GM18519 (cell line): ENCODE measurements at regions not wholly inside any gene's neighbourhood (a gene's known extent, or its start where the extent isn't known, plus 50 kb on each side); places are given as distances from the start of the nearest gene placed in this dataset.

Experiments used
- ATAC-seq: cut with Tn5 transposase; IDR thresholded peaks from one replicate; pipeline ENCODE4 v1.9.1; 2021; ENCODE audit warnings: mild to moderate bottlenecking, moderate library complexity; ENCODE audit not compliant: unreplicated experiment, low FRiP score

DNA sequence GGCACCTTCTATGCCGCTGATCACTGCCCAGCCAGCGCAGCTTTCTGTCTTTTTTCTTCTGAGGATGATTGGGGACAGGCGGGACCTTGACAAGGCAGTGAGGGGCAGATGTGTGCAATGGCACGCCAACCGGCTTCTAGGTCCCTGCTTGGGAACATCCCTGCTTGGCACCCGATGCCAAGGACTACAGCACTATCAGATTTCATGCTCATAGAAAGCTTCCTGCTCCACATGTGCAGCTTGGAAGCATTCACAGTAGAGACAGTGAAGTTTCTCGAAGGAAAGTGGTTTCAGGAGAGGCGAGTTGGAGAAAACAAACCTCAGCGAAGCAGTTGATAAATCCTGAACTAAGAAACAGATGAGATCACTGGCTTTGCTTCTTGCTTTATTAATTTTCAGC, 267.5 kb upstream of the HABP2 start:
- no peak for ATAC-seq

DNA sequence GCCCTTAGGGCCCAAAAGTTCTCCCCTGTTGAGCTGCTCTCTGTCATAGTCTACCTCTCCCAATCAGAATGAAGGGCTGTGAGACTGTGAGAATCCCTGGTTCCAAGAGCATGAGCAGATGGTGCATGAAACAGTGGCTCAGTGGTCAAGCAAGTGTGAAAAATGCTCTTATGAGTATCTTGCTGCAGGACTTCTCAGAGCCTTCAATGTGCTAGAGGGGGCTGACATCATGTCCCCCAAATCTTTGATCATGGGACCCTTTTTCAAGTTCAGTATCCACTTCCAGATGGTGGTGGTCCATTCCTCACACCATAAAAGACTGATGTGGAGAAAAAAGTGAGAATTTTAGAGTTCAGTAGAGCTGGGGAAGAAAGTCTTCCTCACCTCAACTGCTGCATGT, 265.3 kb upstream of the HABP2 start:
- ATAC-seq: no peak

DNA sequence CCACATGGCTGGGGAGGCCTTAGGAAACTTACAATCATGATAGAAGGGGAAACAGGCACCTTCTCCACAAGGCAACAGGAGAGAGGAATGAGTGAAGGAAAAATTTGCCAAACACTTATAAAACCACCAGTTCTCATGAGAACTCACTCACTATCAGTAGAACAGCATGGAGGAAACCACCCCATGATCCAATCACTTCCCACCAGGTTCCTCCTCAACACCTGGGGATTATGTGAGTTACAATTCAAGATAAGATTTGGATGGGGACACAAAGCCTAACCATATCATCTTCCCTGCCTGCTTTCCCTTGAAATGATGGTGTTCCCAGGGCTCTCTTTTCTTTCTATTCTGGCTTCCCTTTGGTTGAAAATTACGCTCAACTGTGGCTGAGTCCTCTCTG, 262.7 kb upstream of the HABP2 start:
- no peak for ATAC-seq

GRCh38 chr10:113291413-113291812, 261.4 kb upstream of the HABP2 start:
- ATAC-seq: no peak

DNA sequence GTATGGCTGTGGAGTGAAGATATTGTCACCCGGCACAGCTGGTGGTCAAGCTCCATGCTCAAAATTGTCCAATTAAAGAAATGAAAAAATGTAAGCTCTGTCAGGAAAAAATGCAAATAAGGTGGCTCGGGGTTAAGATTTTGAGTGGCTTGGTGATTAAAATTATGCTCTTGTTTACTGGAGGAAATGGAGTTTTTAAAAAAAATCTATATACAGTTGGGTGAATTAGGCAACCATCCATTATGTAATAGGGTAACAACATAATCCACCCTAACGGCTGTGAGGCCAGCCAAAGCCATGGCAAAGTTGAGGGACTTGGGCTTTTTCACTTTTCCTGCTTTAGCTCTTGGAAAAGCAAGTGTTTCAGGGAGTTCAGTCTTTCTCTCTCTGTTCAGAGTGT, 260.8 kb upstream of the HABP2 start:
- ATAC-seq: no peak

- ATAC-seq: no peak
Observed at GRCh38 chr10:113292743-113293142, 260.1 kb upstream of the HABP2 start.

- no peak for ATAC-seq
Observed at GRCh38 chr10:113293167-113293566, 259.7 kb upstream of the HABP2 start.

DNA sequence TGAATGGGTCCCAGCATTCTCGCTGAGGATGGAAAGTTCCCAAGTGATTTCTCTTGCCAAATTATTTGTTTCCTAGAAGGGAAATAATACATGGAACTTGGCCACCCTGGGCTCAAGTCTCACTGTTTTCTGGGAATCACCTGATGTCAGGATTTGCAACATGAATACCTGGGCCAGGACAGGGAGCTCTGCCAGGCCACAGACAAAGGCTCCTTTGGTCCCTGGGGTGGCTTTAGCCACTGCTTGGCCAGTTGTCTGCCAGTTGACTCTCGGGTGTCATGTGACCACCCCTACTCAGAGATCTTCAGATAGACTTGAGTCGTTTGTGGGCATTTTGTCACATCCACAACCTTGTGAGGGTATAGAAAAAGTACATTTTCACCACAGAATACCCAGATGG, 258.0 kb upstream of the HABP2 start:
- no peak for ATAC-seq

DNA sequence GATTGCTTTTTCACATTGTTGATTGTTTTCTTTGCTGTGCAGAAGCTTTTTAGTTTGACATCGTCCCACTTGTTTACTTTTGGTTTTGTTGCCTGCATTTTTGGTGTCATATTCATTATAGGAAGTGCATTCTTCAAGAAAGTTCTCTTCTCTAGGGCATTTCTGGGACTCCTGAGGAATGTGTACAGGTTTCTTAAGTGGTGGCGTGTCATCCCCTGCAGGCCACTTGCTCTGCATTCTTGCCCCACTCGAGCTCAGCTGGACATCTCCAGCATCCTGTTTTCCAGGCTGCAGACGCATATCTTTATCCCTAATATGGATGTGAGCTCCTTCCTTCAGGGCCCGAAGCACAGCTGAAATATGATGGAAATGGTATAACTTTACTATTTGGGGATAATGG, 255.6 kb upstream of the HABP2 start:
- ATAC-seq: no peak

- ATAC-seq: no peak
Observed at GRCh38 chr10:113298616-113299015, 254.2 kb upstream of the HABP2 start.

DNA sequence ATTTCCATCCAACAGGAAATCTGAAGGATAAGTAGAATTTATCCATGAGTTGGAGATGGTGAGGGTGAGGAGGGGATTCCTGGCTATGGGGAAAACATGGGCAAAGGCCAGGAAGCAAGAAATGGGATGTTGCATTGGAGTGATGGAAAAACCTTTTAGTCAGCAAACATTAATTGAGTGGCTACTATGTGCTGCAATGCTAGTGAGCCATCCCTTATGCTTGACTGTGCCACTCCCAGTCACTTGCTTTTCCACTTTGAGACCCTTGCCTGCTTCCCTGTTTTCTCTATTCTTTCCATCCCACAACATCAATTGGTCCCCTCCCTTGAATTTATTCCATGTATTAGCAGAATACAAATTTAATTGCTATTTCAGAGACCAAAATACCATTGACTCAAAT, 252.7 kb upstream of the HABP2 start:
- no peak for ATAC-seq

DNA sequence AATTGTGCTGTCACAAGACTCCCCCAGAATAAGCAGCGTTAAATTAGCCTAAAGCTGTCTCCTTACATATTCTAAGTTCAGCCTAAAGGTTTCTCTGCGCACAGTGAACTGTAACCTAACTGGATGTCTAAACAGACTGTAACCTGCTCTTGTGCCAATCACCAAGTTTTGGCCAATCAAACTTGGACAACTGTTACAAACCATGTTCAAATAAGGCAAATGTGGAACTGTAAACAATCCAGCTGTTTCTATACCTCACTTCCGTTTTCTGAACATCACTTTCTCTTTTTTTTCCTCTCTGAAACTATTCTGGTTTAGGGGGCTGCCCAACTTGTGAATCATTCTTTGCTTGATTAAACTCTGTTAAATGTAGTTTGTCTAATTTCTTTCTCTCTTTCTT, 252.2 kb upstream of the HABP2 start:
- ATAC-seq: peak; percentile 79

DNA sequence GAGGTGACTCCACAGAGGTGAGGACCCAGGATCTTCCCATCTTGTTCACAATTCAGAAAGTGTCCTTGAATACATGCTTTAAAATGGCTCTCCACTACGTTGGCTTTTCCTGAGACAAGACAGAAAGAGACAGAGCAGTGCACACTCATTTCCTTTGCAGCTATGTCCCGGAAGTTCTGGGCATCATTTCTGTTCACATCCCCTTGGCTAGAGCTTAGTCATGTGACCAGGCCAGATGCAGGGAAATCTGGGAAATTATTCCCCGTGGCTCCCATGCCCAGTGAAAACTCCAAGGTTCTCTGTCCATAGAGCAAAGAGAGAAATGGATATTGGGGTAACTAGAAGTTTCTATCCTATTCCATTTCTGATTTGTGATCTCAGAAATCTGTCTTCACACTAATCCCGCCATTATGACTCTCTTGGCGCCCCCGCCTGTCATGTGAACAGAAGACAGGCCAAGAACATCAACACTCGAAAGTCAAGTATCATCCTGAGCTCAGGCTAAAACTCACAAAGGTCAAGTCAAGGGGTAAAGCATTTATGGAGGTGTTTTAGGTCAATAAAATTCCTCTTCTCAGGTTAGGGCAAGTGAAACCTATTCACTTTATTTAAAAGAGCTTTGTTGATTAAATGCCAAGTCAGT, 251.4 kb upstream of the HABP2 start:
- no peak for ATAC-seq

GRCh38 chr10:113302062-113302461, 250.8 kb upstream of the HABP2 start:
- no peak for ATAC-seq

- ATAC-seq: no peak
Observed at GRCh38 chr10:113303544-113304146, 249.2 kb upstream of the HABP2 start.

GRCh38 chr10:113304726-113305125, 248.1 kb upstream of the HABP2 start:
- no peak for ATAC-seq

DNA sequence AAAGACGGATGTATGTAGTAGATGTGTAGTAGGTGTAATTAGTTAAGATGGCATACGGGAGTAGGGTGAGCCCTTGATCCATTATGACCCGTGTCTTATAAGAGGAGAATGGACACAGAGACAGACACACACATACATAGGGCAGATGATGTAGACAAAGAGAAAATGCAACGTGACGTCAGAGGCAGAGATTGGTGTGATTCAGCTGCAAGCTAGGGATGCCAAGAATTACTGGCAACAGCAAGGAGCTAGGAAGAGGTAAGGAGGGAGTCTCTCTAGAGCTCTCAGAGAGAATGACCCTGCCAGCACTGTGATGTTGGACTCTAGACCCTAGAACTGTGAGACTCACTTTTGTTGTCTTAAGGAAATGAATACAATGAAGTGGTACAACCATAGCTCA, 247.0 kb upstream of the HABP2 start:
- no peak for ATAC-seq

DNA sequence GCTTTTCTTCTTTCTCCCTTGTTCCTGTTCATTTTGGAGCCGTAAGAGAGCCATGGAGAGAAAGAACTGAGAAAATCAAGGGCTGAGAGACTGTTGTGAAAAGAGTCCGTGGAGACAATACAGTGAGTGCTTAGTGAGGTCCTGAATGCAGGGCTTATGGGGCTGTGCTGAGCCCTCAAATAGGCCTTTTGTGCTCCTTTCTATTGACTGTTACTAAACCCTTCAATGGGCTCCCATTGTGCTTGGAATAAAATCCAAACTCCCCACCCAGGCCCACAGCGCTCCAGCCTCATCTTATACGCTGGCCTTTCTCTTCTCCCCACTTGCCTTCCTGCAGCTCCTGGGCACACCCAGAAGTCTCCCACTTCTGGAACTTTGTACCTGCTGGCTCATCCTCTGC, 243.1 kb upstream of the HABP2 start:
- no peak for ATAC-seq

- no peak for ATAC-seq
Observed at GRCh38 chr10:113310347-113310746, 242.5 kb upstream of the HABP2 start.

- no peak for ATAC-seq
Observed at GRCh38 chr10:113313048-113313602, 239.7 kb upstream of the HABP2 start.

DNA sequence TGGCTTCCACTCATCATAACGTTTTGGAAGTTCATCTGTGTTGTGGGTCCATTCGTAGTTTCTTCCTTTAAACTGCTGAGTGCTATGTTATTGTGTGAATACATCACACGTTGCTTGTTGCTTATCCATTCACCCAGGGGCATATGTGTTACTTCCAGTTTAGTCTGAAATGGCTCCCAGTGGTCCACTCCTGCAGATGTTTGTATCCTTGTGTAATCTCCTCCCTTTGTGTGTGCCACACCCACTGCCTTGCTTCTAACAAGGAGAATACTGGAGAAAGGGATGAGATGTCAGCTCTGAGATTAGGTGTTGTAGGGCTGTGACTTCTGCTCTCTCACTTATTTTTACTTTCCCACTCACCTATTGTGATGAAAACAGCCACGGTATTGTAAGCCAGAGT, 239.1 kb upstream of the HABP2 start:
- no peak for ATAC-seq

GRCh38 chr10:113316506-113316905, 236.3 kb upstream of the HABP2 start:
- ATAC-seq: no peak
